ENCODE measurements at regions not wholly inside any gene's neighbourhood (a gene's known extent, or its start where the extent isn't known, plus 50 kb on each side); places are given as distances from the start of the nearest gene placed in this dataset.

DNA sequence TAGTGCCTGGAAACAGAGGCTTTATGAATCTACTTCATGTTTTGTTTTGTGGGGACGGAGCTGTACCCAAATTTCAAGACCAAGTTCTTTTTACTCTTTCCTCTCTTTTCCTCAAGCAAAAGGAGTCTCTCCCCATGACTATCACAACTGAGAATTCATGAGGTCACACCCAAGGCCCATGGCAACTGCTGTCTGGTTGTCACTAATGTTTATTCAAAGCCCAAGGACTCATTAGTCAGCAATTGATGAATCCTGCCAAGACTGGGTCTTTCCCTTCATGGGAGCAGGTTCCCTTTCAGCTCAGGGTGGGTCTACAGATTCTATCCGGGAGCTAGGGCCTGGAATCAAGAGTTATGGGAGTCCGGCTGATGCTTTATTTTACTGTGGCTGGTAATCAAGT, 441.5 kb upstream of the PCDH20 start:
- TF ChIP-seq, protein P1, sequence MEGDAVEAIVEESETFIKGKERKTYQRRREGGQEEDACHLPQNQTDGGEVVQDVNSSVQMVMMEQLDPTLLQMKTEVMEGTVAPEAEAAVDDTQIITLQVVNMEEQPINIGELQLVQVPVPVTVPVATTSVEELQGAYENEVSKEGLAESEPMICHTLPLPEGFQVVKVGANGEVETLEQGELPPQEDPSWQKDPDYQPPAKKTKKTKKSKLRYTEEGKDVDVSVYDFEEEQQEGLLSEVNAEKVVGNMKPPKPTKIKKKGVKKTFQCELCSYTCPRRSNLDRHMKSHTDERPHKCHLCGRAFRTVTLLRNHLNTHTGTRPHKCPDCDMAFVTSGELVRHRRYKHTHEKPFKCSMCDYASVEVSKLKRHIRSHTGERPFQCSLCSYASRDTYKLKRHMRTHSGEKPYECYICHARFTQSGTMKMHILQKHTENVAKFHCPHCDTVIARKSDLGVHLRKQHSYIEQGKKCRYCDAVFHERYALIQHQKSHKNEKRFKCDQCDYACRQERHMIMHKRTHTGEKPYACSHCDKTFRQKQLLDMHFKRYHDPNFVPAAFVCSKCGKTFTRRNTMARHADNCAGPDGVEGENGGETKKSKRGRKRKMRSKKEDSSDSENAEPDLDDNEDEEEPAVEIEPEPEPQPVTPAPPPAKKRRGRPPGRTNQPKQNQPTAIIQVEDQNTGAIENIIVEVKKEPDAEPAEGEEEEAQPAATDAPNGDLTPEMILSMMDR (IDR thresholded peaks at IDR 0.05): no peak
- TF ChIP-seq POLR2A (IDR thresholded peaks at IDR 0.05) (no peak), EP300 (IDR thresholded peaks at IDR 0.05) (no peak)

All from ovary (tissue), 3 donors.